ENCODE measurements at regions not wholly inside any gene's neighbourhood (a gene's known extent, or its start where the extent isn't known, plus 50 kb on each side); places are given as distances from the start of the nearest gene placed in this dataset.

DNA sequence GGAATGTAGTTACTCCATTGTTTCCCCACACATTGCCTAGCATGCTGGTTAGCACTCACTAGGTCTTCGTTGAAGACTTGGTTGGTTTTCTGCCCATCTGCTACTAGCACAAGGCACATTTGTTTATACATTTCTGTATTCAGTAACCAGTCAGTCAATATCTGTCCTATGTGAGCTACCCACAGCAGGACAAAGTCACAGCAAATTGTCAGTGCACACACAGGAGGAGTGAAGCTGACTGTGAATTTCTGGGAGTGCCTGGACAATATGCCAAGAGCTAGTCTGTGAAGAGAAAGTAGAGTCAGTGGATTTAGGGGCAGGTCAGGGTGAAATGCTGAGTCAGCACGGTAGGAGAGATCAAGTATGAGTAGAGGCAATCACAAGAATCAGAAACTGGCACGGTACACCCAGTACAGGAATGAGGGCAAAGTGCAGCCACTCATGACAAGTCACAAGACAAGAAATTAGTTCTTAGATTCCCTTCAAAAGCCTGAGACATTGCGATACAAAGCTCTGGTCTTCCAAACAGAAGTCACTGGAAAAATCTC, 1049.8 kb upstream of the POU3F4 start:
- no peak overlapping the region for H3K27ac ChIP-seq
- TF ChIP-seq POLR2AphosphoS5 (IDR thresholded peaks at IDR 0.05) (no peak), EP300 (IDR thresholded peaks at IDR 0.05) (no peak), POLR2A (IDR thresholded peaks at IDR 0.05) (no peak)
- TF ChIP-seq, protein P1, sequence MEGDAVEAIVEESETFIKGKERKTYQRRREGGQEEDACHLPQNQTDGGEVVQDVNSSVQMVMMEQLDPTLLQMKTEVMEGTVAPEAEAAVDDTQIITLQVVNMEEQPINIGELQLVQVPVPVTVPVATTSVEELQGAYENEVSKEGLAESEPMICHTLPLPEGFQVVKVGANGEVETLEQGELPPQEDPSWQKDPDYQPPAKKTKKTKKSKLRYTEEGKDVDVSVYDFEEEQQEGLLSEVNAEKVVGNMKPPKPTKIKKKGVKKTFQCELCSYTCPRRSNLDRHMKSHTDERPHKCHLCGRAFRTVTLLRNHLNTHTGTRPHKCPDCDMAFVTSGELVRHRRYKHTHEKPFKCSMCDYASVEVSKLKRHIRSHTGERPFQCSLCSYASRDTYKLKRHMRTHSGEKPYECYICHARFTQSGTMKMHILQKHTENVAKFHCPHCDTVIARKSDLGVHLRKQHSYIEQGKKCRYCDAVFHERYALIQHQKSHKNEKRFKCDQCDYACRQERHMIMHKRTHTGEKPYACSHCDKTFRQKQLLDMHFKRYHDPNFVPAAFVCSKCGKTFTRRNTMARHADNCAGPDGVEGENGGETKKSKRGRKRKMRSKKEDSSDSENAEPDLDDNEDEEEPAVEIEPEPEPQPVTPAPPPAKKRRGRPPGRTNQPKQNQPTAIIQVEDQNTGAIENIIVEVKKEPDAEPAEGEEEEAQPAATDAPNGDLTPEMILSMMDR (IDR thresholded peaks at IDR 0.05) = no peak
- peaks cover 0 to 7% (median 0%) of the 10 kb centered on the region in 3 donors for H3K27me3 ChIP-seq
- no peaks in the 10 kb centered on the region for H3K36me3 ChIP-seq
- H3K9me3 ChIP-seq = peaks cover 0 to 5% (median 0%) of the 10 kb centered on the region in 4 donors
- intact Hi-C loops (cut with DNase I; ENCODE audit: low total_unique reads) = no loop called here
- no peaks in the 10 kb centered on the region for H3K4me1 ChIP-seq
- WGBS, 5 donors = 34 to 56% (median 45%) methylated on average over 3 to 4 of the region's 4 CpGs
- H3K4me3 ChIP-seq = no peak overlapping the region
- DNase-seq = no peak

DNA sequence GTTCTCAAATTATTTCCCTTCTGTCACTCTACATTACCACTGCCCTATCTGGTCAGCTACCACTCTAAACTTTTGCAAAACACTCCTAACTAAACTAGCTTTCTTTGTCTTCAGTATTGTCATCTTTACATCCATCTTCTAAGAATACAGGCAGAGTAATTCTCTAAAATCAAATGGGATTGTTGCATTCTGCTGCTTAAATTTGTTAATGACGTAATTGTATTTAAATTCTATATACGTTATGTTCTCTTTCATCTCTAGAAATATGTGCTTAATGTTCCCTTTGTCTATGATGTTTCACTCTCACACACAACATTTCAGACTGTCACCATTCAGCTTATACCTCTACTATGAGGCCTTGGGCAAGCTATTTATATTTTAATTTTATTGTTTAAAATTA, 1041.1 kb upstream of the POU3F4 start:
- DNase-seq = no peak
- TF ChIP-seq POLR2AphosphoS5 (IDR thresholded peaks at IDR 0.05) (no peak), POLR2A (IDR thresholded peaks at IDR 0.05) (no peak), EP300 (IDR thresholded peaks at IDR 0.05) (no peak)
- TF ChIP-seq, protein P1 (IDR thresholded peaks at IDR 0.05) = no peak
- H3K4me1 ChIP-seq = no peaks in the 10 kb centered on the region
- intact Hi-C loops (cut with DNase I; ENCODE audit: low total_unique reads) = no loop called here
- no peaks in the 10 kb centered on the region for H3K9me3 ChIP-seq
- peaks cover 0 to 4% (median 0%) of the 10 kb centered on the region in 3 donors for H3K27me3 ChIP-seq
- H3K4me3 ChIP-seq = no peak overlapping the region
- WGBS, 5 donors = 86 to 94% (median 89%) methylated on average over 2 of the region's 2 CpGs
- H3K36me3 ChIP-seq = no peaks in the 10 kb centered on the region
- no peak overlapping the region for H3K27ac ChIP-seq
